ENCODE measurements at regions not wholly inside any gene's neighbourhood (a gene's known extent, or its start where the extent isn't known, plus 50 kb on each side); places are given as distances from the start of the nearest gene placed in this dataset.

DNA sequence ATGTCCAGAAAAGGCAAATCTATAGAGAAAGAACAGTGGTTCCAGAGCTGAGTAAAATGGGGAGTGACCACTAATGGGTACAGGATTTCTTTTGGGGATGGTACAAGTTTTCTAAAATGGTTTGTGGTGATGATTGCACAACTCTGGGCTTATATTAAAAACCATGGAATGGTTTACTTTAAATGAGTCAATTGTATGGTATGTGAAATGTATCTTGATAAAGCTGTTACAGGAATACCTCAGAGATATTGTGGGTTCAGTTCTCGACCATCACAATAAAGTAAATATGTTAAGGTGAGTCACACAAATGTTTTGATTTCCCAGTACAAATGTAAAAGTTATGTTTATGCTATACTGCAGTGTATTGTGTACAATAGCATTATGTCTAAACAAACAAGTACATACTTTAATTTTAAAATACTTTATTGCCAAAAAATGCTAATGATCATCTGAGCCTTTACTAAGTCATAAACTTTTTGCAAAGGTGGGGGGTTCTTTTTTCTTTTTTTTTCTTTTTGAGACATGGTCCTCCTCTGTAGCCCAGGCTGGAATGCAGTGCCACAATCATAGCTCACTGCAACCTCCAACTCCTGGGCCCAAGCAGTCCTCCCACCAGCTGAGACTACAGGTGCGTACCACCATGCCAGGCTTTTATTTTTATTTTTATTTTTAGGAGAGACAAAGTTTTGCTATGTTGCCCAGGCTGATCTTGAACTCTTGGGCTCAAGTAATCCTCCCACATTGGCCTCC, 65.9 kb downstream of the SHOC1 start:
- TF ChIP-seq, protein P1, sequence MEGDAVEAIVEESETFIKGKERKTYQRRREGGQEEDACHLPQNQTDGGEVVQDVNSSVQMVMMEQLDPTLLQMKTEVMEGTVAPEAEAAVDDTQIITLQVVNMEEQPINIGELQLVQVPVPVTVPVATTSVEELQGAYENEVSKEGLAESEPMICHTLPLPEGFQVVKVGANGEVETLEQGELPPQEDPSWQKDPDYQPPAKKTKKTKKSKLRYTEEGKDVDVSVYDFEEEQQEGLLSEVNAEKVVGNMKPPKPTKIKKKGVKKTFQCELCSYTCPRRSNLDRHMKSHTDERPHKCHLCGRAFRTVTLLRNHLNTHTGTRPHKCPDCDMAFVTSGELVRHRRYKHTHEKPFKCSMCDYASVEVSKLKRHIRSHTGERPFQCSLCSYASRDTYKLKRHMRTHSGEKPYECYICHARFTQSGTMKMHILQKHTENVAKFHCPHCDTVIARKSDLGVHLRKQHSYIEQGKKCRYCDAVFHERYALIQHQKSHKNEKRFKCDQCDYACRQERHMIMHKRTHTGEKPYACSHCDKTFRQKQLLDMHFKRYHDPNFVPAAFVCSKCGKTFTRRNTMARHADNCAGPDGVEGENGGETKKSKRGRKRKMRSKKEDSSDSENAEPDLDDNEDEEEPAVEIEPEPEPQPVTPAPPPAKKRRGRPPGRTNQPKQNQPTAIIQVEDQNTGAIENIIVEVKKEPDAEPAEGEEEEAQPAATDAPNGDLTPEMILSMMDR (IDR thresholded peaks at IDR 0.05; ENCODE audit: low read depth, low read length): no peak
- DNase-seq (ENCODE audit: extremely low read depth, low read depth): peak; percentile 62

DNA sequence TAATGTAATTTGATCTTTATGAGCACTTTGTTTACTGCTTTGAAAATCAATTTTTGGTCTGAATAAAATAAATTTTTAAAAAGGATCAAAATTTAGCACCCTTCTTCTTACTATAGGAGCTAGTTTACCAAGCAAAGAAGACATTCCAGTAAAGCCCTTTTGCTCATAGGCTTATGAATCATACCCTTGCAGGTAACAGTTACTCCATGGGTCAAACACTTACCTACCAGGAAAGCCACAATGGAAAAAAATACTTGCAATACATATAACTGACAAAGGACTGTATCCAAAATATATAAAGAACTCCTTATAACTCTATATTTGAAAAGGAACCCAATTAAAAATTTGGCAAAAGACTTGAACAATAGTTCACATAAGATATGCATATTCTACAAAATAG, 66.6 kb downstream of the SHOC1 start:
- TF ChIP-seq, protein P1 (IDR thresholded peaks at IDR 0.05; ENCODE audit: low read depth, low read length): no peak
- no peak for DNase-seq (ENCODE audit: extremely low read depth, low read depth)

DNA sequence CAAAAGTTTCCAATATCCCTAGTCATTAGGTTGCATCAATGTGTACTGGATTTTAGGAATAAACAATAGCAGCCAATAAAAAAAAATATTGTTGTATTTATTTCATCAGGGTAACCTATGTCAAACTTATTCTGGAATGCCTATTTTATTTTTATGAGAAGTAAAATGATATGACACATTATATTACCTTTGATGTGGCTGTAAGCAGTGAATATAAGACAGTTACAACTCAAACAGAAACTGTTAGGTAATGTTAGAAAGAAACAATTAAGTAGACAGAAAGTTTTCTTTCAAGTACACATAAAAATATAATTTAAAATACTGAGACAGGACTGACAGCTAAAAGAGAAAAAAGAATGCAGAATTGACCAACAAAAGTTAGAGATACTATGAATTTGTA, 65.5 kb downstream of the GNG10 start:
- TF ChIP-seq, protein P1 (IDR thresholded peaks at IDR 0.05; ENCODE audit: low read depth, low read length): no peak
- no peak for DNase-seq (ENCODE audit: extremely low read depth, low read depth)

DNA sequence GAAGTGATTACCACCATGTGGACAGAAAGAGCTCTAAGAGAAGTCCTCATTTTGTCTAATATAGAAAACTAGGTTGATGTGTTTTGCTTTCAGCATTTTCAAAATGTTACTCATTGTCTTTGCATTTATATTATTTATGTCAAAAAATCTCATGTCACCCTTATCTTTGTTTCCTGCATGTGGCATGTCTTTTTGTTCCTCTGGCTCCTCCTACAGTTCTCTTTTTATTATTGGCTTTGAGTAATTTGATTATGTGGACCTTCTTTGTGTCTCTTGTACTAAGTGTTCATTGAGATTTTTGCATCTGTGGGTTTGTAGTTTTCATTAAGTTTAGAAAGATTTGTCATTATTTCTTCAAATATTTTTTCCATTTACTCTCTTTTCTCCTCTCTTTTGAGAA, 58.8 kb downstream of the GNG10 start:
- TF ChIP-seq, protein P1 (IDR thresholded peaks at IDR 0.05; ENCODE audit: low read depth, low read length): no peak
- DNase-seq (ENCODE audit: extremely low read depth, low read depth): no peak

Data from AG09319 (cell line).